ENCODE measurements at regions not wholly inside any gene's neighbourhood (a gene's known extent, or its start where the extent isn't known, plus 50 kb on each side); places are given as distances from the start of the nearest gene placed in this dataset.
A peak's percentile ranks its signal among the peaks of the same experiment; 100 is the strongest.
"Not testable (repeated sequence)": the region's sequence is repeated elsewhere in the genome, so short reads cannot be mapped to it uniquely, and the experiment has no call there.

DNA sequence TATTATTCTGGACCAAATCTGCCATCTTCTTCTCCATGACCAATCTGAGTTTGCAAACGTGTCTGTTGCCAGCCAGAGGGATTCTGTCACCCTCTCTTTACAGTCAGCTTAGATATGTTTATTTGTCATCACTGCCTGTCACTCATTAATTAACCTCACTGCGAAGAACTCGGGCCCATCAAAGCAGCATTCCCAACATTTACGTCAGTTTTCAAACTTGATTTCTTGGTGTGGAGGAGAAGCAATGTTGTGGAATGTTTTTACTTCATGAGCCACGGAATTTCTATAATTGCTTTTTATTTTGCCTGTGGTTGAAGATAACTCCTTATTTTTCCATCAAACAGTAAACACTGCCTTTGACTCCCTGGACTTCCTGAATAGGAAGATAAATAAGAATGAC is 91.8 kb upstream of the CNKSR3 start:
- no peak for DNase-seq (ENCODE audit: low spot score)

DNA sequence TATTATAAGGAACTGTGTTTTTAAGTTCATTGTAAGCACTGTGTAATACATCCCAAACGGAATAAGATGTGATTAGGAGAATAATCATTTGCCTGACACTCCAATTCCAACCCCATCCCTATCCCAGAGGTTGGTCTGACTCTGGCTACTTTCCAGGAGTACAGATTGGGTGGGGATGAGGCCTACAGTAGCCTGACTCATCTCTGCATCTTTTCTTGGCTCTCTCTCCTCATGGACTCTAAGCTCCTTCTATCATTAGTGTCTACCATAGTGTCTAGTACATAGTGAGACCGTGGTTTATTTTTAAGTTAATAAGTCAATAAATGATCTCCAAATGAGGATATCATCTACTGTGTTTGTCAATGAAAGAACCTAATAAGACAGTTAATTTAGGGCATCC is 92.2 kb upstream of the CNKSR3 start:
- no peak for DNase-seq (ENCODE audit: low spot score)

DNA sequence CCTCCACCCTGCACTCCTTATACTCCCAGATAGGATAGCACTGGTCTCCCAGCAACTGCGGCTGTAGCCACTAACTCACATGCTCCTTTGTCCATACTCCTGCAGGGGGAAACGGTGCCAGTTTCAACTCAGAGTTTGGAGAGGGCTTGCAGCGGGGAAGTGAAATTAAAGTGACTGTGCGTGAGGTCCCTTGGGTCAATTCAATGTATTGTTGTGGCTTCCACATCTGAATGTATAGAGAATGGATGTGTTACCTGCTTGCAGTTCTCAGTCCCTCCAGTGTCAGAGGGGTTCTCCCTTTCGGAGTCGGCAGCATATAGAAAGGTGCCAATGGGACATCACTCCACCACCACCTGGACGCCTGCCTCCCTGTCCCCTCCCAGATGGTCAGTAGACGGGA is 93.6 kb upstream of the CNKSR3 start:
- DNase-seq (ENCODE audit: low spot score), result no peak

DNA sequence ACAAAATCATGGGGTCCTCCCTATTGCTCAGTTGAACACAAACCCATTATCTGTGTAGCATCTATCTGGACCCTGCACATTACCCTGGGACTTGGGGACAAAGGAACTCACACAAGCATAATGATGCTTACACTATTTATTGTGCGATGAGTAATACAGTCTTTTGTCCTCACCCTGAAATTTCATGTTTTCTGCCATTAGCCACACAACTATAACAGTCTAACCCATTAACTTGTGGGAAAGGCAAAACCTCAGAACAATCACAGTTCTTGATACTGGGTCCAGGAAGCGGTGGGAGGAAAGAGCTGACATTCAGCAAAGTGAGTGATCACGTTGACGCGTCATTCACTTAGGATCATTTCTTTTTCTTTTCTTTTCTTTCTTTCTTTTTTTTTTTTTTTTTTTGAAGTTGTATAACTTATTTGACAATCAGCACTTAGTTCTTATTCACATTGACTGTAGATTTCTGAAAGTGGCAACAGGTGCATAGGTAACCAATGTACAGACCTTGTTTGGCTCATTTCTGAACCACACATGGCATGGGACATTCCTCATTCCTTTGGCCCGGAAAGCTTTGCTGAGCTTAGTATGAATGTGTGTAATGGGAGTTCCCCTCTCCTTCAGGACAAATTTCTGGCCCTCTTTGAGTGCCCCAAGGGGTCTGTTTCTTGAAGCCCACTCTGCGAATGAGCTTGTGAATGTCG is 94.8 kb upstream of the CNKSR3 start:
- no peak for DNase-seq (ENCODE audit: low spot score)

DNA sequence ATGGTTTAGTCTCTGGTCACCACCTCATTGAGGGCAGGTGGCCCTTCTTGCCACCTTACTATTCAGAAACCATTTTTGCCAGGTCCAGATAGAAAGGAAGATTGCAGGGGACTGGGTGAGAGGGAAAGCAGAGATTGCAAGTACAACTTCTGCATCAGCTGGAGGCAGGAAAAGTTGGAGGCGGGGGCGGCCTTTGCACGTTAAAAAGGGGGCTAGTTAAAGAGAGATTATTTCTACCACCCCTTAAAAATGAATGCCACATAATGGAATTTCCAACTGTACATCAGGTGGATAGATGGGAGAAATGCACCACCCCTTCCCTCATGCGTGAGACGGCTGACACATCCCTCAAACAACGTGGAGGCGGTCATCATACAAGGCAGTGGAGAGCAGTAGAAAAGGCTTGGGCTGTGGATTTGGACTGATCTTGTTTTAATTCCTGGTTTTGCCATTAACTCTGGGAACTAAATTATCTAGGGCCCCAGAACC is 95.4 kb upstream of the CNKSR3 start:
- no peak for DNase-seq (ENCODE audit: low spot score)

DNA sequence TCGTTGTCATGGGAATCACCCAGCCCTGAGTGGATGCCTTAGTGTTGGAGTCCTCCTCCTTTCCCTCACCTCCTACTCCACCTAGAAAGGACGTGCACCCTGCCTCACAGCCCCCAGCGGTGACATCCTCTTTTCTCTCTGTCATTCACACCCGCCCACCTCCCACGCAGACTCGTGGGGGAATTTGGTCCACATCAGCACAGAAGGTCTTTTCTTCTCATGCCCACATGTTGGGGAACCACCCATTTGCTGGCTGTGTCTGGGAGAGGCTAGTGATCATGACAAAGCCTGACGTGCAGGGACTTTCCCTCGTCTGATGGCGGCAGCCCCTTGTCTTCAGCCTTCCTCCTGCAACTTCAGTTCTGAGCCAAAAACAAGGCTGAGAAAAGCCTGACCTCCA is 96.0 kb upstream of the CNKSR3 start:
- no peak for DNase-seq (ENCODE audit: low spot score)

DNA sequence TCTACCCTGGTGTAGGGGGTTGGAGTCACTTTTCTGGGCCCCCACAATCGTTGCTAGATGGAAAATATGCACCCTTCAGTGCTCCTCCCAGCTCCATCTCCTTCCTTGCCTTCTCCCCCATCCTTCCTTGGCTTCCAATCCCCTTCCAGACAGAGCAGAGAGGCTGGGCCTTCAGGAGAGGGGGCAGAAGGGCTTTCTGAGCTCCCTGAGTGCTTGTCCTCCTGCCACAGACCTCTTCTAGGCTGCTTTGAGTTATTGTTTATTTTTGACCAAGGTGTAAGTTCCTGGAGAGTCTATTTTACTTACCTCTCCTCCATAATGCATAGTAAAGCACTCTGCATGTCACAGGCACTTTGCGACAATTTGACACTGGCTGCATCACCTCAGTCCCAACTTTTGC is 96.4 kb upstream of the CNKSR3 start:
- no peak for DNase-seq (ENCODE audit: low spot score)

DNA sequence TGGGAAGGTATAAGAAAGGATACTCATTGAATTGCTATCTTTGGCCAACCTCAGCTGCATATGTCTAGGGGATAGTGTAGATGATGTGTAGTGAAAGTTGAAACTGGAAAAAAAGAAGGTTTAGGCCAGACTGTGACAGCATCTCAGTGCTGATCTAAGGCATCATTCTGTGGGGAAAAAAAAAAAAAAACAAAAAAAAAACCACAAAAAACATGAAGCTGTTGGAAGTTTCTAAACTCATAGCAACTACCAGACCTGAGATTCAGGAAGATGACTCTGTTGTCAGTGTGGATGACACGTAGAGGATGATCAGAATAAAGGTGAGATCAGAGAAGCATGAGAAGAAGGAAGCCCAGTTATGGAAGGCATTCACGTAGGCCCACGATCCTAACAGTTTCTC is 100.8 kb upstream of the CNKSR3 start:
- DNase-seq (ENCODE audit: low spot score), result no peak

DNA sequence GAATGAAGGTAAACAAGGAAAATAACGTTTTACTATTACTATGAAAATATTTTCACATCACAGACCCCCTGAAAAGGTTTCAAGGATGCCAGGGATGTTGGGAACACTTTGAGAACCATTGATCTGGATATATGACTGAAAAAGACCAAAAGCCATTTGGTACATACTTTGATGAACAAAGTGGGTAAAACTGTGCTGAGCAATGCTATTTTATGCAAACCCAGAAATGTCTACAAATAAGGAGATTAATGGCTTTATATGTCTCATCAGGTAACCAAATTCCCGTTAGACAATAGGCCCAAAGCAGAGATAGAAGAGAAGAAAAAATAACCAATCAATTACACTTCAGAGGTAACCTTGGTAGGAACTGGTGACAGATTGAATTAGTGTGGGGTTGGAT is 101.4 kb upstream of the CNKSR3 start:
- DNase-seq (ENCODE audit: low spot score), result no peak

DNA sequence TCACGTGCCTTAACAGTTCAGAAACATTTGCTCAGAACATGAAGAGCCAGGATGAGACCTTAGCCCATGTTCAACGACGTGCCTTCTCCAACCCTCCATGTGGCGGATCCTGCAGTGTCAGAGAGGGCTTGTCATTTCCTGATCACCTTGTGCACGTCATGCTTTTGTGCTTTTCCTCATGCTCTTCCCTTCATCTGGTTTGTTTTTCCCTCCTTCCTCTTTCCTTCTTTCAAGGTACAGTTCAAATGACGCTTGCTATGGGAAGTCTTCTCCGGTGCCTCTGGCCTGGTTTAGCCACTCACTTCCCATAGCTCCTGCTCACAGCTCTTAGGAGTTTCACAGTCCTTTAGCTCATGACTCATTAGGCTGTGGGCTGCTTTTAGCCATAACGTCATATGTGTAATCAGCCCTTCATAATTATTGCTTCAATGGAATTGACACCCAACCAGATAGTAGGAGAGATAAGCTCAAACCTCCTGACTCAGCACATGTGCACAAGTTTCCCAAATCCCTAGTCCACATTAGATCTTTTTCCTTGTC is 102.7 kb upstream of the CNKSR3 start:
- DNase-seq (ENCODE audit: low spot score), result peak; percentile 16

DNA sequence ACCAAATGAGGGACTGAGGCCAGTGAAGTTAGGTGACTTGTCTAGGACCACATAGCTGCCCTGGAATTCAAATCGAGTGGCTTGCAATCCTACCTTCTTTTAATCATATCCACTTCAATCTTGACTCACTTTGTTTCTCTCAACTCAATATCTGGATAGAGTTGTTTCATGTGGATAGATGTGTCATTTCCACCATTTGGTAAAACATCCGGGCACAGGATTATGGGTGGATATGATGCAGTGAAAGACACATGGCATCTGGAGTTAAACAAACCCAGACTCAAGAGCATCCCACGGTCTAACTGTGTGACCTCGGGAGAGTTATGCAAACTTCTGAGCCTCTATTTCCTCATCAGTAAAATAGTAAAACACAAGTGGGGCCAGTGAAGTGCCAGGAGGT is 103.6 kb upstream of the CNKSR3 start:
- DNase-seq (ENCODE audit: low spot score), result no peak

DNA sequence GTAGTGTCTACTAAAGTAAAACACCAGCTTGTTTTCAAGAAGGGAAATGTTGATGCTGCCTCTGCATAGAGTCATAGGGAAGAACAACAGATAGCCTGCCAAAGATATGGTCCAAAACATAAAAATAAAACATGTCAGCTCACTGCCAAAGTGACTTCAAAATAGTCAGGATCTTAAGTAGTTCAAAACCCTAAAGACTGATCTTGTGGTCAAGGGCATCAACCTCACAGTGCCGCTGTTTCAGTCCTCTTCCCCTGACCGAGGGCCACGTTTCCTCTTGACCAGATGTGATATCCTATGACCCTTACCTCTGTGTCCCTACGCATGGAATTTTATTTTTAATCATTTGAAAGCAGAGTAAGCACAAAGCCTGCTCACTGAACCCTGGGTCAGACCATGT is 104.2 kb upstream of the CNKSR3 start:
- DNase-seq (ENCODE audit: low spot score), result no peak

DNA sequence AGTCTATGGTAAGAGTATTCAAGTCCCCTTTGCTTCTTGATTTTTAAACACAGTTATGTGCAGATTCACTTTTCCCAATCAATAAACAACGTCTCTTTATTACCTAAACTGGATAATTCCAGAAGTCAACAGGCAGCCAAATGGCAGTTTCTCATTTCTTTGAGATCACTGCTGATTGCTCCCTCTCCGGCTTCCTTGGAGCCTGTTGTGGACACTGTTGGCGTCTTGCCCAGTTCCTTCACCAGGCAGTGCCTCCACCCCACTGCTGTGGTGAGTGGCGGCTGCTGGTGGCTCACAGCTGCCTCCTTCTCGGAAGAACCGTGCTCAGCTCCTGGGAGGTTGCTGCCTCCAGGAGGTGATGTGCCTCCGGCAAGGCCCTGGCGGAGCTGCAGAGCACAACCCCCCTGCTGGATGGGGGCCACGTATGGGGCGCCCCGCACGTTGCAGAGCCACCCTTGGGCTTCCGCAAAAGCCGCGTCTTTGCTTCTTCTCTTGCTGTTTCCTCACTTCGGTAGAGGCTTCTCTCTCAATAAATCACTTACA is 105.1 kb upstream of the CNKSR3 start:
- peak; percentile 45 for DNase-seq (ENCODE audit: low spot score)

DNA sequence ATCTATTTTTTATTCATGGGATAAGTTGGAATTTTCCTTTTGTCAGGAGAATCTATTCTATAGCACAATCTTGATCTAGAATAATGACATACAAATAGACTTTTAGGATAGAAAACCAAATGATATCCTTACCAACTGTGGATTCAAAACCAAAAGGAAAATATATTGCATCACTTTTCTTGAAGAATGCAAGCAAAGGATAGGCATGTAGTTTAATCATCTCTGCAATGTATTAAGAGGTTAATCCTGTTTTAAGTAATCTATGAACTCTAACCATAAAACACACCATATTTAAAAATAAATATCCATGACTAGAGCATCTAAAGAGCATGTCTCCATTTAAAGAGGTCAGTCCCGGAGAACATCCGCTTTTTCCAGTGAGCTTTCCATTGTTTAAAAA is 106.7 kb upstream of the CNKSR3 start:
- no peak for DNase-seq (ENCODE audit: low spot score)

DNA sequence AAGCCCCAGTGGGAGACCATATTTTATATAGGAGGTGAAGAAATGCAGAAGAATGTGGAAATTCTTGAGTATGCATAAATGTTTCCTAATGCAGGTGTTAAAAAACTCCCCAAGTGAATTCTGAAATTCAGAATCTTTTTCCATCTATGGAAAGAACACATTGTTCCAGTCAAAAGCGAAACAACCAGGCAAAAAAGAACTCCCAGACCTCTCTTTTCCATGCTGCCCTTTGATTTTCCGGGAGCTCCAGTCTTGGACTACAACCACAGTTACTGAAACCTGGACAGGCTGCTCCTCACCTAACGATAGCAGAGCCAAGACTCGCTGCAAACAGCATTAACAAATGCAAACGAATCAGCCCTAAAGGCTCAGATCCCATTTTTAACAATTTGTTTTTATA is 108.7 kb upstream of the CNKSR3 start:
- DNase-seq (ENCODE audit: low spot score), result no peak

DNA sequence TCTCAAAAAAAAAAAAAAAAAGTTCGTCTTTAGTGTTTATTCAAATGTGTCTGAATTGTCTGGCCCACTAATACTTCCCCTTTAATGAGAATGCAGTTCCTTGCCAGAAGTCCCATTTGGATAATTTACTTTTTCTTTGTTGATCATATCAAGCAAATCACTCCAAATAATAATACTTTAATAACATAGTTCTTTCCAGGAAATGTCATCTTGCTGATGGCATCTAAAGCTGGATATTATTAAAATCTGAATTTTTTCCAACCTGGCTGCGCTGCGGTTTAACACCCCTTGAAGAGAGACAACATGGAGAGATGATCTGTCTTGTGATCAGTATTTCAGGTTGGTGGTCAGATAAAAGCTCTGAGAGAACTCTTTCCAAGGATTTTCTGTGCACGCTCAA is 111.2 kb upstream of the CNKSR3 start:
- DNase-seq (ENCODE audit: low spot score), result no peak

DNA sequence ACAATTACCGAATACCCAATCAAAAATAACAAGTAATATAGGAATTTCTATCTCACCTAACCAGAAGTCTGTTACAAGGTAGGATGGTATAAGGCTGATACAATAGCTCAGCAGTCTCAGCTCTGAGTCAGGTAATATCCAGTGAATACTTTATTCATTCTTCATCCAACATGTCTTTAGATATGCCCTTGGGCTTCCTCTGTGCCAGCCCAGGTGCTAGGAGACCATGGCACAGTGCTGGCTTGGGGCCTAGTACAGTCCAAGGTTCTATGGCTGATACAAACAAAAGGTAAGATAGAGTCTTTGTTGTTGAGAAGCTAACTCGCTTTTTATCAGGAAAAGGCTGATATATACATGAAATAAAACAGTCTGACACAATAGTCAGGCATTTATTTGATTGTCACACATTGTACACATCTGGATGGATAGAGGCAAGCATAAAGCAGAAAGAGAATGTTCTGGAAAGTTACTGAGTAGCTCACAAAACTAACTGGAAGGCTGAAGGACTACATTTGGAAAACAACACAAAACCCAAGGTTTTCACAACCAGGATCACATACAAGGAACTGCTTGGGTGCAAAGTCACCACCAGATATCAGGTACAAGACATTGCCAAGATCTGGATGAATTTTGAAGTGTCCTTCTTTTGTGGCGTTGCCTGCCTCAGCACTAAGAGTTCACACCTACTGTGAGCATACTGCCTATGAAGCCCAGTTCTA is 110.4 kb upstream of the SCAF8 start:
- DNase-seq (ENCODE audit: low spot score), result no peak

DNA sequence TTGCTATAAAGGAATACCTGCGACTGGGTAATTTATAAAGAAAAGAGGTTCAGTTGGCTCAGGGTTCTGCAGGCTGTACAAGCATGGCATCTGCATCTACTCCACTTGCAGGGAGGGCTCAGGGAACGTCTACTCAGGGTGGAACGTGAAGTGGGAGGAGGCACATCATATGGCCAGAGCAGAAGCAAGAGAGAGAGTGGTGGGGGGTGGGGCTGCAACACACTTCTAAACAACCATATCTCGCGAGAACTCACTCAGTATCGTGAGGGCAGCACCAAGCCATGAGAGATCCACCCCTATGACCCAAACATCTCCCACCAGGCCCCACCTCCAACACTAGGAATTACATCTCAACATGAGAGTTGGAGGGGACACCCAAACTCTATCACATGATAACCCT is 109.8 kb upstream of the SCAF8 start:
- no peak for DNase-seq (ENCODE audit: low spot score)

DNA sequence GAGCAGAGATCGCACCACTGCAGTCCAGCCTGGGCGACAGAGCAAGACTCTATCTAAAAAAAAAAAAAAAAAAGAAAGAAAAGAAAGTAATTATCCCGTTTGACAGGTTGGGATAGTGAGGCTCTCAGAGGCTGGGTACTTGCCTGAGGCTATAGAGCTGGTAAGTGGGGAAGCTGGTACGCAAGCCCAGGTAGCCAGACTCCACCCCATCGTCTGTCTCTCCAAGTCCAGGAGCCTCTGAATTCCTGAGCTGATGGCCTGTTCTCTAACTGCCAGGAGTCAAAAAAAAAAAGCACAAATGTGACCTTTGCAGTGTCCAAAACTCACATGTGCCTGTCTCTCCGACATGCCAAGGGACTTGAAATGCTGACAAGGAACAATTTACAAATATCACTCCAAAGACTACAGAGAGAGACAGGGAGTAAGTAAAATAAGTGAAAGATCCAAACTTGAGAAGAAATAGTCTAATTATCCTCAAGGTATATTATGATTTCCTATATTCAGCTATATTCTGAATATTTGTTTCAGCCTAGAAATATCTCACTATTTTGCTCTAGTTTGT is 109.1 kb upstream of the SCAF8 start:
- no peak for DNase-seq (ENCODE audit: low spot score)

DNA sequence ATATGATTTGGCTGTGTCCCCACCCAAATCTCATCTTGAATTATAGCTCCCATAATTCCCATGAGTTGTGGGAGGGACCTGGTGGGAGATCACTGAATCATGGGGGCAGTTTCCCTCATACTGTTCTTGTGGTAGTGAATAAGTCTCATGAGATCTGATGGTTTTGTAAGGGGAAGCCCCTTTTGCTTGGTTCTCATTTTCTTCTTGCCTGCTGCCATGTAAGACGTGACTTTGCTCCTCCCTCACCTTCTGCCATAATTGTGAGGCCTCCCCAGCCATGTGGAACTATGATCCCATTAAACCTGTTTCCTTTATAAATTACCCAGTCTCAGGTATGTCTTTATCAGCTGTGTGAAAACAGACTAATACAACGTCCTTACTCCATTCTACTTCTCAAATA is 108.5 kb upstream of the SCAF8 start:
- not testable (repeated sequence) for DNase-seq (ENCODE audit: low spot score)

DNA sequence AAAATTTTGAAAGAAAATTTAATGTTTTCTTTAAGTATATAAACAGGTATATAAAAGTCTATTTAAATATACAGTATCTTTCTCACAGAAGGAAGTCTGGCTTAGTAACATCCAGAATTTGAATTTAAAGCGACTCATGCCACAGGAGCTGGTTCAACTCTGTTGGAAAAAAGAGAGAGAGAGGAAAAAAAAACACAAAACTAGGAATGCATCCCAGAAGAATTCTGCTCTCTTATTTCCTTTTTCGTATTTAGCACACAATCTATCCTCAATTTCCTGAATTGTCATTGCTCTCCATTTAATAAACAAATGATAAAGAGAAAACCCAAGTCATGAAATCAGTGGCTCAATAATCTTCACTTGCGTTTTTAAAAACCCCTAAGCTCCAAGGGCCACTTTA is 107.5 kb upstream of the SCAF8 start:
- DNase-seq (ENCODE audit: low spot score), result no peak

DNA sequence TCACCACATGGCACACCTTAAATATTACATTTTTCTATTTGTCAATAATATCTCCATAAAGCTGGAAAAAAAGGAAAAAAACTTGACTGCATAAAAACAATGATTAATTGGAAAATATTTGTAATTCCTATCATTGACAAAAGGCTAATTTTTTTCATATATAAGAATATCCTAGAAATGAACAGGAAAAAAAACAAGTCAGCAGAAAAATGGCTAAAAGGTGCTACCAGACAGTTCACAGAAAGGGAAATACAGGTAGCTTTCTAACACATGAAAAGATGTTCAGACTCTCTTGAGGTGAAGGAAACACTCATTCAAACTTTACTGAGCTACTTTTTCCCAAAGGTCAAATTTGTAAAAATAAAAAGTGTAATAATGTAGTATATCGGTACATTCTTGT is 104.1 kb upstream of the SCAF8 start:
- no peak for DNase-seq (ENCODE audit: low spot score)

DNA sequence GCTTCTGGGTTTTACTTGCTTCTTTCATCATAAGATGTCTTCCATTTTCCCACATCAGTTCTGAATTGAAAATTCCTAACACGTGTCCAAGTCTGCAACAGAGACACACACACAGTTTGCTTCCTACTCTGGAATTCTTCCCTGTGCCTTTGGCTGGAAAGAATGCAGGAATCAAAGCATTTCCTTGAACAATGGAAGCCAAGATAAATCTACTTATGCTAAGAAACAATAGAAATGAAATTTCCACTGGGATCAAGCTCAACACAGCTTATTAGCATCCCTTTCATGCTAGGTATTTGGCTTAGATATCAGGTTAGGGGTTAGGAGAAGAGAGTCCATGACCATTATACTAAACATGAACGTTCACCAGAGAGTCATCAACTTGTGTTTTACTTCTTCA is 101.1 kb upstream of the SCAF8 start:
- no peak for DNase-seq (ENCODE audit: low spot score)

Measured in hepatic stellate cell (primary cell).